ENCODE measurements at regions not wholly inside any gene's neighbourhood (a gene's known extent, or its start where the extent isn't known, plus 50 kb on each side); places are given as distances from the start of the nearest gene placed in this dataset.

DNA sequence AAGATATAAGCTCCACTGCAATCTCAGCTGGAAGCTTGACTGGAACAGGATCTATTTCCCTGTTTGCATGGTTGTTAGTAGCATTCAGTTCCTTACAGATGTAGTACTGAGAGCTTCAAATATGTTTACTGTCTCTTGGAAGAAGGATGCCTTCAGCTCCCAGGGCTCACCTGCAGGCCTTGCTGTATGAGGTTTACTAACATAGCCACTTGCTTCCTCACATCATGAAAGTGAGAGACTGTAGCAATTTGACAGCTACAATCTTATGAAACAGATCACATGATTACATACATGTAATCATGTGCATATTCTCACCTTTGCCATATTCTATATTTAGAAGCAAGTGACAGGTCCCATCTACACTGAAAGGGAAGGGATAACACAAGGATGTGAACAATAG lies 458.1 kb upstream of the PCDH20 start:
- H3K9me3 Mint-ChIP-seq = peaks cover 14% of the 10 kb centered on the region
- H3K4me3 Mint-ChIP-seq = no peak overlapping the region
- H3K36me3 Mint-ChIP-seq = no peaks in the 10 kb centered on the region
- H3K27me3 Mint-ChIP-seq = no peaks in the 10 kb centered on the region
- no peaks in the 10 kb centered on the region for H3K4me1 Mint-ChIP-seq
- no peak for DNase-seq
- CTCF ChIA-PET = no interaction called here
- H3K27ac Mint-ChIP-seq = no peak overlapping the region

DNA sequence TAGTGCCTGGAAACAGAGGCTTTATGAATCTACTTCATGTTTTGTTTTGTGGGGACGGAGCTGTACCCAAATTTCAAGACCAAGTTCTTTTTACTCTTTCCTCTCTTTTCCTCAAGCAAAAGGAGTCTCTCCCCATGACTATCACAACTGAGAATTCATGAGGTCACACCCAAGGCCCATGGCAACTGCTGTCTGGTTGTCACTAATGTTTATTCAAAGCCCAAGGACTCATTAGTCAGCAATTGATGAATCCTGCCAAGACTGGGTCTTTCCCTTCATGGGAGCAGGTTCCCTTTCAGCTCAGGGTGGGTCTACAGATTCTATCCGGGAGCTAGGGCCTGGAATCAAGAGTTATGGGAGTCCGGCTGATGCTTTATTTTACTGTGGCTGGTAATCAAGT lies 441.5 kb upstream of the PCDH20 start:
- Mint-ChIP-seq H3K9me3 (peaks cover 7% of the 10 kb centered on the region), H3K36me3 (no peaks in the 10 kb centered on the region), H3K27me3 (no peaks in the 10 kb centered on the region), H3K4me1 (no peaks in the 10 kb centered on the region), H3K27ac (no peak overlapping the region), H3K4me3 (no peak overlapping the region)
- CTCF ChIA-PET = no interaction called here
- DNase-seq = no peak

DNA sequence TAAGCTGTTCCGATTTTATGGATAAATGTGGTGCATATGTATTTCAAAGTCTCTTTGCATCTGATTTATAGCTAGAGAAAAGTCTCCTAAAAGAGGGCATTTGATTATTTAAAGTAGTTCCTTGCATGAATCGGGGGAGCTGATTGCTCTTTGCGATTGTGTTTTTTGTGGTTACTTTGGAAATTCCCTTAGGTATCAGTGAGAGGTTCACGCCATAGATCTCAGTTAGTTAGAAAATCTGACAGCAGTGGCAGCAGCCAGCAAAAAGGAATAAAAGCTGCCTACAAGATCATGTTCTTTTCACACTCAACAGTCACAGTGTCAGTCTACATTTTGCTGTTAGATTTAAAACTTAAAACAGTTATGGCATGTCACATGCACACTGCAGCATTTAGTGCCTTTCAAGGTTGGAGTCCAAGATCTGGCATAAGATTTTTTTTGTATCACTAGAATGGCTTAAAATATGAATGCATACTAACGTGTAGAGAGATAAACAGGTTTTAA lies 436.5 kb upstream of the PCDH20 start:
- CTCF ChIA-PET = no interaction called here
- no peak overlapping the region for H3K4me3 Mint-ChIP-seq

DNA sequence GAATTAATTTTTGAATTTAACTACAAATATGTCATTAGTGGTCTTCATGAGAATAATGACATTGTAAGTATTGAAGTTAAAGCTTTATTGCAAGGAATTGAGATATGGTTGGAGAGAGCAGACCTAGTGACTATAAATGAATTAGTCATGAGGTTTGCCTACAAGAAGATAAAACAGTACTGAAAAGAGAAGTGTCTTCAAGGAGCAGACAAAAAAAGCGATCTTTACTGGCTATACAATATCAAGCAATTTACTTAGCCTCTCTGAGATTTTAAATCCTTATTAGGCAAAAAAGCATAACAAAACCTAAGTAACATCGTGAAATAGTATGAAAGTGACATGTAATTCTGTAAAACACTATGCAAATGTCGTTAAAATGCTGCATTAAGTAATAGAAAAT lies 435.1 kb upstream of the PCDH20 start:
- peaks cover 2% of the 10 kb centered on the region for H3K9me3 Mint-ChIP-seq
- no peaks in the 10 kb centered on the region for H3K4me1 Mint-ChIP-seq
- no peak overlapping the region for H3K27ac Mint-ChIP-seq

More for the DNA sequence above, 436.5 kb upstream of the PCDH20 start:
- Mint-ChIP-seq H3K4me1 (no peaks in the 10 kb centered on the region), H3K9me3 (peaks cover 5% of the 10 kb centered on the region), H3K27ac (no peak overlapping the region), H3K27me3 (no peaks in the 10 kb centered on the region), H3K36me3 (no peaks in the 10 kb centered on the region)
- DNase-seq = no peak

DNA sequence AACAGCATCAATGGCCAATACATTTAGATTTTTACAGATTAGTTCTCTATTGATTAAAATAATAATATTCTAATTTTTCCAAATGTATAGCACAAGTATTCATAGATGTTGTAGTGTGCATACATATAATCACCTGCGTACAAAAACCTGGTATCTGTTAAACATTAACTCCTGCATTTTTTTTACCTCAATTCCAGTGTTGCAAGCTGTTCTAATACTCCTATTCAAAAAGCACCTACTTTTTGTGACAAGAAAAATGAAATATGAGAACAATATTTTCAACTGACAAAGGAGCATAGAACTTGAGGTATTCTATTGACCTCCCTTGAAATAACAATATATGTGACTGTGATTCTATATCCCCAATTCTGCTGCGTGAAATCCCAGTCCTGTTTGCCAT lies 422.9 kb upstream of the PCDH20 start:
- Mint-ChIP-seq H3K27ac (no peak overlapping the region), H3K4me3 (no peak overlapping the region), H3K36me3 (no peaks in the 10 kb centered on the region), H3K27me3 (no peaks in the 10 kb centered on the region), H3K9me3 (peaks cover 3% of the 10 kb centered on the region), H3K4me1 (no peaks in the 10 kb centered on the region)
- CTCF ChIA-PET = no interaction called here
- DNase-seq = no peak

More for the DNA sequence above, 435.1 kb upstream of the PCDH20 start:
- Mint-ChIP-seq H3K4me3 (no peak overlapping the region), H3K36me3 (no peaks in the 10 kb centered on the region), H3K27me3 (no peaks in the 10 kb centered on the region)
- CTCF ChIA-PET = no interaction called here
- DNase-seq = no peak

DNA sequence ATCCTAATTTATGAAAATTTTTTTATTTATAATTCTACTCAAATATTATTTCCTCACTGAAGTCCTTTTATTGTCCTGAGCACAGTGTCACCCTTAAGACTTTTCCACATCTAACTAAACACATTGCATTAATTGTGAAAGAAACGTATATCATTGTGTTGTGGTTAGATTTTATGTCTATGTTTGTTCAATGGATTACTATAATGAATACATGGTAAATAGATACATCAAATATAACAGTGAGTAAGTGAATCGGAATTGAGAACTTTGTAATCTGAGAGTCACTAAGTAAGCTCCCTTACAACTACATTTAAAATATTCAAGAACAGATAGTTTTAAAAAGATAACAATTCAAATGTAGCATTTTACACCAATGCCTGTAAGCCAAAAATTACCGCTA lies 417.6 kb upstream of the PCDH20 start:
- Mint-ChIP-seq H3K36me3 (no peaks in the 10 kb centered on the region), H3K9me3 (peaks cover 11% of the 10 kb centered on the region), H3K27ac (no peak overlapping the region), H3K4me3 (no peak overlapping the region), H3K27me3 (no peaks in the 10 kb centered on the region), H3K4me1 (no peaks in the 10 kb centered on the region)
- CTCF ChIA-PET = no interaction called here
- no peak for DNase-seq

DNA sequence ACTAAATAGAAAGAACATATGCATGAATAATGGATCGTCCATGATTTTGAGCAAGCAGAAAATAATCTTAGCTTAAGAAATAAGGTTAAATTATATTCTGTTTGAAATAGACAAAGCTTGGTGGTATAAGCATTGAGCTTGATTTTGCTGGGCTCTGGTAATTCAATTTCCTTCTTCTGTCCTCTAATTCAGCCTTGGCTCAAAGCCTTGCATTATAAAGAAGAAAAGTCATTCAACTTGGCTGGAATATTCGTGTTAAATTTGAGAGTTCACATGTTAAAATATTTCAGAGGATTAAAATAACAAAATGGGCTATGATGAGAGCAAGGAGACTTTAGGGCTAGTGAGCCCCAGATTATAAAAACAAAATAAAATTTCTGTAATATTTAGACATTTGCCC lies 415.4 kb upstream of the PCDH20 start:
- no peak overlapping the region for H3K4me3 Mint-ChIP-seq
- no peaks in the 10 kb centered on the region for H3K36me3 Mint-ChIP-seq
- H3K4me1 Mint-ChIP-seq = no peaks in the 10 kb centered on the region
- H3K9me3 Mint-ChIP-seq = peaks cover 14% of the 10 kb centered on the region
- H3K27me3 Mint-ChIP-seq = no peaks in the 10 kb centered on the region
- H3K27ac Mint-ChIP-seq = no peak overlapping the region
- DNase-seq = no peak
- CTCF ChIA-PET = no interaction called here

DNA sequence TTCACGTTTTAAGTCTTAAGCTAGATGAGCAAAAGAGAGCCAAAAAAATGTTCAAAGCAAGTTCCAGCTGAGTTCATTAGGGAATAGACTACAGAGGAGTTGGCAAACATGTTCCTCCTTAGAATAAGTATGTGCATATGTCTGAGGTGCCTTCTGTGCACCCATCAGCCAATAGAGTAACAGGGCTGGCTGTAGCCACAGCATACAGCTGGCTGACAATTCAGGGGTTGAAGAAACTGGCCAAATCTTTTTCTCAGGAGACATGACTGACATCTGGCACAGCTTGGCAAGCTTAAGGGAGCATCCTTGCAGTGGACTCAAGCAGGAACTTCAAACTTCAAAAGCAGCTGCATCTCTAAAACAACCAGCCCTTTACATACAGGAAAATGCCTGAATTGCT lies 414.8 kb upstream of the PCDH20 start:
- H3K27me3 Mint-ChIP-seq = no peaks in the 10 kb centered on the region
- DNase-seq = no peak
- H3K27ac Mint-ChIP-seq = no peak overlapping the region
- CTCF ChIA-PET = no interaction called here
- peaks cover 12% of the 10 kb centered on the region for H3K9me3 Mint-ChIP-seq
- no peaks in the 10 kb centered on the region for H3K36me3 Mint-ChIP-seq
- no peaks in the 10 kb centered on the region for H3K4me1 Mint-ChIP-seq
- no peak overlapping the region for H3K4me3 Mint-ChIP-seq

DNA sequence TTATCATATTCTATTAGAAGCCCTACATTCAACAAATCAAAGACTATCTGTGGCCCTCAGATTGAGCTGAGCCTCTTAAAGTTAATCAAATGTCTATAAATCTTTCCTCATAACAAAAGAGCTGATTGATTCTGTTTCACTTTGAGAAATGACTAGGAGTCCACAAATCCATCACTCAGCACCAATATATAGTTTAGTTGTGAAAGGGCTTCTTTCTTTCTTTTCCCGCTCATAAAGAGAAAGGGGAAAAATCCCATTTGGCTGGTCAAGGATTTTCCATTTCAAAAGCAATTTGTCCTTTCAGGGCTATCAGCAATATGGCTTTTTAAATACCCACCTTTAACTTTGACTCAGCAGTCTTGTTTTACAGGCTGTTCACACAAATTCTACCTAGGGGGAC lies 408.5 kb upstream of the PCDH20 start:
- Mint-ChIP-seq H3K36me3 (no peaks in the 10 kb centered on the region), H3K27ac (no peak overlapping the region), H3K4me1 (no peaks in the 10 kb centered on the region), H3K4me3 (no peak overlapping the region), H3K27me3 (no peaks in the 10 kb centered on the region), H3K9me3 (peaks cover 2% of the 10 kb centered on the region)
- CTCF ChIA-PET = no interaction called here
- no peak for DNase-seq

DNA sequence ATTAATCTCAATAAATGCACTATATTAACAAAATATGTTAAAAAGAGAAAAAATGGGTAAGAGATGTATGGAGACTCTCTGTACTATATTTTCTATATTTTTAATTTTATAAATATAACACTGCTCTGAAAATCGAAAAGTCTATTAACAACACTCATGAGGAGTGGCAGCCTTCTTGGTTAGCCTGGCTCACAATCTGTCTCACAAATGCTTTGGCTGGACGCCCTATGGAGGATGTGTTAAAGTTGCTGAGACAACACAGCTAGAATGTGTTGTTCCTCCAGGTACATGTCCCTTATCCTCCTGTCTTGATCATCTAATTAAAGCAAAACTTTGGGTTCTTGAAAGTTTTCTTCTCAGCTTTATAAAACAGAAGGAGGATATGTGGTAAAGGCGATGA lies 396.6 kb upstream of the PCDH20 start:
- H3K27me3 Mint-ChIP-seq = no peaks in the 10 kb centered on the region
- H3K4me1 Mint-ChIP-seq = no peaks in the 10 kb centered on the region
- no peak overlapping the region for H3K4me3 Mint-ChIP-seq
- no peaks in the 10 kb centered on the region for H3K36me3 Mint-ChIP-seq
- no peak for DNase-seq
- peaks cover 9% of the 10 kb centered on the region for H3K9me3 Mint-ChIP-seq
- CTCF ChIA-PET = no interaction called here
- no peak overlapping the region for H3K27ac Mint-ChIP-seq

DNA sequence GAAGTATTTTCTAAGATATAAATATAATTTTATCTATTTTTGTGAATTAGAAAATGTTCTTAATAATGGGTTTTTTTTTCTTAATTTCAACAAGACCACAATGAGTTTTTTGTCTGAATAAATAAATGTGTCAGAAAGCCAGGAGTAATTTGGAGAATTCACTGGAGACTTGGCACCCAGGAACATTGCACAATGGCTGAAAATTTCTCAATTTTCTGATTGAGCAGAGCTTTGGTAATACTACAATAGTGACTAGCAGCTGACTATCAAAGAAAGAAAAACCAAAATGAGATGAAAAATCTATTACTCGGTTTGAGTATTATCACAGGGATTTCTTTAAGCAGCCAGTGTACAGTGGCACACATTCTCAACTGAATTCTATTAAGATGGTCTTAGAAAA lies 394.4 kb upstream of the PCDH20 start:
- Mint-ChIP-seq H3K9me3 (peaks cover 7% of the 10 kb centered on the region), H3K4me1 (no peaks in the 10 kb centered on the region), H3K27me3 (no peaks in the 10 kb centered on the region), H3K36me3 (no peaks in the 10 kb centered on the region), H3K4me3 (no peak overlapping the region), H3K27ac (no peak overlapping the region)
- CTCF ChIA-PET = no interaction called here
- no peak for DNase-seq

DNA sequence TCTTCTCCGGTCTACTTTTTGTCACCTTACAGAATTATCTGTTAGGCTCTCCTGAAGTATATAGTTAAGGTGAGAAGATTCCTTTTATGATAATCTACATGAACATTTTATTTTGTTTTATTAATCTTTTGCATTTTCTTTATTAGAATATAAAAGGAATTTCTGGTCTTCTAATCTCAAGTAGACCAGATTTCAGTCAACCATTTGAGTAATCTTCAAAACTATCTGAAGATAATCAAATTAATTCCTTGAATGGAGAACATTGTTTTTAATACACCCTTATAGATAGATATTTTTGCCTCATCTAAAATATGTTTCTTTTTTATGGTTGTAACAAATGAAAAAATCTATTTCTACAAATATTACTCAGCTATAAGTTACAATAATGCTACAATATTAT lies 381.7 kb upstream of the PCDH20 start:
- DNase-seq = no peak
- Mint-ChIP-seq H3K4me3 (no peak overlapping the region), H3K27ac (no peak overlapping the region), H3K27me3 (no peaks in the 10 kb centered on the region), H3K4me1 (no peaks in the 10 kb centered on the region), H3K36me3 (no peaks in the 10 kb centered on the region), H3K9me3 (peaks cover 6% of the 10 kb centered on the region)
- CTCF ChIA-PET = no interaction called here

DNA sequence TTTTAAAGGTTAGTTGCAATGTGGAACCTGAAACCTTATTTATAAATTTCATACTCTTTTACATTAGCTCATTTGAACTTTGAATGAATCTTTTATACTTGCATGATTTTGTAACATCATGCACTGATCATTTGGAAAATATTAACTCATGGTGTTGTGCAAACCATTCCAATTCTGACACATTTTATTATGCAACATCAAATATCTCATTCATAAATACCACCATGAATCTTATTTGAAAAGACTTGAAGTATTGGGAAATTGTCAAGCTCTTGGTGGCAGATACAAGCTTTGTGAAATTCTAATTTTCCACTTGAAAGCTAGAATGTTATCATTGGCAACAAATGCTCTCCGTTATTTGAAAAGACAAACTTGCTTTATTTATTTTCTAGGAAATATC lies 379.9 kb upstream of the PCDH20 start:
- Mint-ChIP-seq H3K9me3 (peaks cover 5% of the 10 kb centered on the region), H3K27ac (no peak overlapping the region), H3K27me3 (no peaks in the 10 kb centered on the region), H3K4me1 (no peaks in the 10 kb centered on the region), H3K4me3 (no peak overlapping the region), H3K36me3 (no peaks in the 10 kb centered on the region)
- DNase-seq = no peak
- CTCF ChIA-PET = no interaction called here

DNA sequence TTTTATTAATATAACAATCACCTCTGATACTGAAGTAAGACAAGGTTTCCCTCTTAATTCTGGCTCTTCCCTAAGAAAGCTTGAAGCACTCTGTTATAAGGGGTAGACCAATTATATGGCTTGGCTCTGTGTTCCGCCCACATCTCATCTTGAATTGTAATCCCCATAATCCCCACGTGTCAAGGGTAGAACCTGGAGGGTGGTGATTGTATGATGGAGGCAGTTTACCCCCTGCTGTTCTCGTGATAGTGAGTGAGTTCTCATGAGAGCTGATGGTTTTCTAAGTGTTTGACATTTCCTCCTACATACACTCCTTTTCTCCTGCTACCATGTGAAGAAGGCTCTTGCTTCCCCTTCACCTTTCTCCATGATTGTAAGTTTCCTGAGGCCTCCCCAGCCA lies 363.8 kb upstream of the PCDH20 start:
- Mint-ChIP-seq H3K27me3 (no peaks in the 10 kb centered on the region), H3K4me3 (no peak overlapping the region), H3K9me3 (peaks cover 6% of the 10 kb centered on the region), H3K36me3 (no peaks in the 10 kb centered on the region), H3K27ac (no peak overlapping the region), H3K4me1 (no peaks in the 10 kb centered on the region)
- no peak for DNase-seq
- CTCF ChIA-PET = no interaction called here

DNA sequence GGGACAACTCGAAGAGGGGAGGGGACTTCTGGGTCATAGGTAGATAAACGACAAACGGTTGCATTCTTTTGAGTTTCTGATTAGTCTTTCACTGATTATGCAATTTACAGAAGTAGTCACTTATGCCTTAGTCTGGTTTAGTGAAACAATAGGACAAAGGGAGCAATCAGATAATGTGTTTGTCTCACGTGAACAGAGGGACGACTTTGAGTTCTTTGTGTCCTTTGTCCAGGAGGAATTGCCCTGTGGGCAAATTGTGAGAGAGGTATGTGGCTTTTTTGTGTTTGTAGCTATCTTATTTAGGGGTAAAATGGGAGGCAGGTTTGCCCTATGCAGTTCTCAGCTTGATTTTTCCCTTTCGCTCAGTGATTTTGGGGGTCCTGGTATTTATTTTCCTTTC lies 362.9 kb upstream of the PCDH20 start:
- DNase-seq = no peak
- Mint-ChIP-seq H3K27ac (no peak overlapping the region), H3K9me3 (peaks cover 6% of the 10 kb centered on the region), H3K4me3 (no peak overlapping the region), H3K27me3 (no peaks in the 10 kb centered on the region), H3K36me3 (no peaks in the 10 kb centered on the region), H3K4me1 (no peaks in the 10 kb centered on the region)
- CTCF ChIA-PET = no interaction called here

DNA sequence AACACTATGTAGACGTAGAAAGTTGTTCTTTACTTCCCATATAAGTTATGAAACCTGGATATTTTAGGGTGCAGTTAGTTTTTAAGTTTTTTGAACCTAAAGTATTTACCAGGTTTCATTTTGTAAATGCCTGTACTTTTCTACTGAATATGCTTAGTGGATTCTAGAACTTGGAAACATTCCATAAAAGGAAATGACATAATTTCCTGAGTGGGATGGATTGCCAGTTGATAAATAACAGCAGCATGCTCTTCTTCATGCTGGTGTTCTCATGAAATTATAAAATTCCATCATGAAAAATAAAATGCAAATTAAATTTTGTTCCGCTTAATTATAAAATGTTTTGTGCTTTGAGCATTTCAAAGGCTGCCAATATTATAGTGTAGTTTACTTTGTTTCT lies 362.2 kb upstream of the PCDH20 start:
- Mint-ChIP-seq H3K27ac (no peak overlapping the region), H3K27me3 (no peaks in the 10 kb centered on the region), H3K4me1 (no peaks in the 10 kb centered on the region), H3K36me3 (no peaks in the 10 kb centered on the region), H3K4me3 (no peak overlapping the region), H3K9me3 (peaks cover 2% of the 10 kb centered on the region)
- CTCF ChIA-PET = no interaction called here
- DNase-seq = no peak

Data from activated naive CD4-positive, alpha-beta T cell treated with anti-CD3 and anti-CD28 coated beads, Interleukin-2, amount 10 ng/mL, durations not matched to agents 7 days and 5 days (primary cell).